ENCODE measurements at regions not wholly inside any gene's neighbourhood (a gene's known extent, or its start where the extent isn't known, plus 50 kb on each side); places are given as distances from the start of the nearest gene placed in this dataset.

DNA sequence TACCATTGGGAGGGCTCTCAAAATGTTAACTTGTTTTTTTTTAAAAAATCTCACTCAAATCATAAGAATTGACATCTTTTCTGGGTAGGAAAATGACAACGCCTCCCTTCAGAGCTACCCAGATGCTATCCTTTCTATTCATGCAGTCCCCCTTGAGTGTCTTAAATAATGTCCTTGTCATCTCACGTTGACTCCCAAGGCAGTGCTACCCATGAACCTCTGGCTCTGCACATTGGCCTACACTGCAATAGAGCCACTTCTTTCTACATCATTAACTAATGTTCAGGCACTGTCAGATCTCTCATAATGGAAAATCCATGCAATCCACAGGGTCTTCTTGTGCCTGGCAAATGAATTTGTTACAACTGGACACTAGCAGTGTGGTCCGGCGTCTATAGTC lies 569.8 kb upstream of the ZFHX3 start:
- no peaks in the 10 kb centered on the region for H3K9me3 ChIP-seq (replicated peaks; ENCODE audit: low read length)
- no peak overlapping the region for H3K9ac ChIP-seq (ENCODE audit: low read depth, low read length)
- no peak overlapping the region for H3K4me3 ChIP-seq (ENCODE audit: low read length)
- no peaks in the 10 kb centered on the region for H3K4me1 ChIP-seq (ENCODE audit: control insufficient read depth, insufficient read depth, low read length)
- H3K36me3 ChIP-seq (ENCODE audit: insufficient read depth, low read length) = no peaks in the 10 kb centered on the region
- H3K27me3 ChIP-seq (ENCODE audit: control insufficient read depth, insufficient read depth, low read length) = peaks cover 14% of the 10 kb centered on the region
- no peak overlapping the region for H3K4me2 ChIP-seq (ENCODE audit: low read length)

DNA sequence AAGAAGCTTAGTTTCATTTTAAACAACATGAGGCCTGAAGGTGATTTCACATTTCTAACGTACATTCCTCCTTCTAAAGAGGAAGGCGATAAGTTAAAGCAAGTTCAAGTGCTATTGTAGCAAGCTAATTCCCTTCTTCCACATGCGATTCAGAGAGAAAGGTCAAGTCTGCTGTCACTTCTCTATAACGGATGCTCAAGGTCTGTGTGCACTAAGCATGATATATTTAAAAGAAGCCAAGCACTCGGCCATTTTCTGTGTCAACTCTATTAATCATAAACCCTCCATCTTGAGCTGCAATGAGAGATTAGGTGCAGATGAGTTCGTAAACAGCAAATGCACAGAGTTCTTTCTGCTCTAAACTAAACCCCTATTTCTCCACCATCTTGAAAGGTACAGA lies 568.8 kb upstream of the ZFHX3 start:
- Histone ChIP-seq H3K36me3 (ENCODE audit: insufficient read depth, low read length) (no peaks in the 10 kb centered on the region), H3K4me1 (ENCODE audit: control insufficient read depth, insufficient read depth, low read length) (no peaks in the 10 kb centered on the region), H3K9me3 (replicated peaks; ENCODE audit: low read length) (no peaks in the 10 kb centered on the region), H3K4me3 (ENCODE audit: low read length) (no peak overlapping the region), H3K4me2 (ENCODE audit: low read length) (no peak overlapping the region), H3K9ac (ENCODE audit: low read depth, low read length) (no peak overlapping the region), H3K27me3 (ENCODE audit: control insufficient read depth, insufficient read depth, low read length) (peaks cover 23% of the 10 kb centered on the region)

DNA sequence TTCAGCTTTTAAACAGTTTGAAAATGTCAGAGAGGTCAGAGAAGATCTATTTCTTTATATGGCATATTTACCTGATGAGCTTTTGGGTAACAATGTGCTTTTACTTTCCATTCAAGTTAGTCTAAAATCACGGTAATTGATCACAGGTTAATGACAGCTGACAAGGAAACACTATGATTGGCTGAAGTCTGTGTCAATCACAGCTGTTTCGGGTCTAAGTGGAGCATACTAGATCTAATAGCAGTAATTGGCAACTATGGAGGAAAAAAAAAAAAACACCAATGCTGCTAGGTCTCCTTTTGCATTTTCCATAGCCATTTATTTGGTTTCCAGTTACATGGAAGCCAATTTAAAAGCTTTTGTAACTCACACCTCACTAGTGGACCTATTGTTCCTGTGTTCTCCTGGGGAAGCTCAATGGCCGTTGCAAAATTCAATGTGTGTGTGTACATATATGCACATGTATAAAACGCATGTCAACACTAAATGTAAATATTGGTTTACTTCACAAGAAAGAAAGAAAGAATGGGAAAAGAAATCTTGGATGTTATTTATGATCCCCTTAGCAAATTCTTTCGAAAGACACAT lies 568.3 kb upstream of the ZFHX3 start:
- H3K36me3 ChIP-seq (ENCODE audit: insufficient read depth, low read length) = no peaks in the 10 kb centered on the region
- no peaks in the 10 kb centered on the region for H3K9me3 ChIP-seq (replicated peaks; ENCODE audit: low read length)
- no peak overlapping the region for H3K9ac ChIP-seq (ENCODE audit: low read depth, low read length)

DNA sequence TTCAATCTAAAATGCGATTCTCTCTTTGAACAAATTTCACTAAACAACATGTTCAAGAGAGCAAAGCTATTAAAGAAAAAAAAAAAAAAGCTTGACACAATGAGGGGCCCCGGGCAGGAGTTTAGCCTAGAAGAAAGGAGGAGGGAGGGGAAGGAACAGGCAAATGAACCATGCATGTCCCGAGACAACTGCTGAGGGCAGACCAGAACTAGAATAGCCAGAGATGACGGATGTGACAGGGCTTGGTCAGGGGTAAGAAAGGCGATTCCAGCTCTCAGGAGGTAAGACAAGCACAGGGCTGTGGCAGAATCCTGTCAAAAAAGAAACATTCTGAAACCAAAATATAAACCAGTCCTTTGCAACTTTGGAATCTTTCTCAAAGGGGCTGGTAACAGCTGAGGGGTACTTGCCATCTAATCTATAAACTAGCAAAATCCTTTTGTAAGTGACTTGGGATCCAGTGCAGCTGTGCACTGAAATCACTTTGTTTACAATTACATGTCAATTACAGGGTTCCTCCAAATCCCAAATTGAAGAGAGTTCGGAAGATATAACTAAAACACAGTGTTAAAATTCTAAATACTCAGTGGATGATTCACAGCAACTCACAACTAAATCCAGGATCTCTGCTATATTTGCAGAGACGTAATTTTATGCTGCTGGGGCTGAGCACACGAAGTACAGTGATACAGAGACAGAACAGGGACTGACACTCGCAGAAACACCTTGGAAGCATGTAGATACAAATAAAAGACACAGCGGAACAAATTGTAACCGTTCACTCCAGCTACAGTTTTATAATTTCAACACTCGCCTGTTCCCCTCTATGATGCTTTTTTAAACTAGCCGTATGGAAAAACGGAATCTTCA lies 567.4 kb upstream of the ZFHX3 start:
- Histone ChIP-seq H3K4me3 (ENCODE audit: low read length) (no peak overlapping the region), H3K9me3 (replicated peaks; ENCODE audit: low read length) (no peaks in the 10 kb centered on the region), H3K4me1 (ENCODE audit: control insufficient read depth, insufficient read depth, low read length) (no peaks in the 10 kb centered on the region), H3K36me3 (ENCODE audit: insufficient read depth, low read length) (no peaks in the 10 kb centered on the region), H3K4me2 (ENCODE audit: low read length) (no peak overlapping the region), H3K27me3 (ENCODE audit: control insufficient read depth, insufficient read depth, low read length) (peaks cover 34% of the 10 kb centered on the region), H3K9ac (ENCODE audit: low read depth, low read length) (no peak overlapping the region)

More for the DNA sequence above, 568.3 kb upstream of the ZFHX3 start:
- peaks cover 25% of the 10 kb centered on the region for H3K27me3 ChIP-seq (ENCODE audit: control insufficient read depth, insufficient read depth, low read length)
- no peak overlapping the region for H3K4me2 ChIP-seq (ENCODE audit: low read length)
- H3K4me3 ChIP-seq (ENCODE audit: low read length) = no peak overlapping the region
- H3K4me1 ChIP-seq (ENCODE audit: control insufficient read depth, insufficient read depth, low read length) = no peaks in the 10 kb centered on the region

GRCh38 chr16:73614131-73614530 lies 566.2 kb upstream of the ZFHX3 start:
- H3K9me3 ChIP-seq (replicated peaks; ENCODE audit: low read length) = no peaks in the 10 kb centered on the region
- H3K36me3 ChIP-seq (ENCODE audit: insufficient read depth, low read length) = no peaks in the 10 kb centered on the region
- H3K4me2 ChIP-seq (ENCODE audit: low read length) = no peak overlapping the region
- H3K27me3 ChIP-seq (ENCODE audit: control insufficient read depth, insufficient read depth, low read length) = peaks cover 43% of the 10 kb centered on the region
- no peaks in the 10 kb centered on the region for H3K4me1 ChIP-seq (ENCODE audit: control insufficient read depth, insufficient read depth, low read length)
- H3K9ac ChIP-seq (ENCODE audit: low read depth, low read length) = no peak overlapping the region
- H3K4me3 ChIP-seq (ENCODE audit: low read length) = no peak overlapping the region

GRCh38 chr16:73610605-73611156 lies 562.8 kb upstream of the ZFHX3 start:
- Histone ChIP-seq H3K4me1 (ENCODE audit: control insufficient read depth, insufficient read depth, low read length) (no peaks in the 10 kb centered on the region), H3K27me3 (ENCODE audit: control insufficient read depth, insufficient read depth, low read length) (peaks cover 44% of the 10 kb centered on the region), H3K4me2 (ENCODE audit: low read length) (no peak overlapping the region), H3K4me3 (ENCODE audit: low read length) (no peak overlapping the region), H3K9ac (ENCODE audit: low read depth, low read length) (no peak overlapping the region), H3K36me3 (ENCODE audit: insufficient read depth, low read length) (no peaks in the 10 kb centered on the region), H3K9me3 (replicated peaks; ENCODE audit: low read length) (no peaks in the 10 kb centered on the region)

DNA sequence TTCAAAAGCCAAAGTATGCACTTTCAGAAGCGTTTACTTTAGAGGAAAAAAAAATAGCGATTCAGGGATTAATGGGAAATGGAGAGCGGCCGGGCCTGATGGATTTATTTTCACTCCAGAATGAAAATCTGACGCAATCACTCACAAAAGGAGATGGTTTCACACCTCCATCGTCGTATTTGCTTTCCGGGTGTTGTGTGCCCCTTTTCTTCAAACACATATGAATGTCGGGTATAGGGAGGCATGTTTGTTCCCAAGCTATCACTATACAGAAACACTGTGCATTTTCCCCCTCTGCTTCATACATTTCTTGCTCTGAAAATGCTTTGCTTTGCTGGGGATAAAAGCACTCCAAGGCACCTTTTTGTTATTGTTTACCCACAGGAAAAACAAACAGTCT lies 562.2 kb upstream of the ZFHX3 start:
- Histone ChIP-seq H3K9me3 (replicated peaks; ENCODE audit: low read length) (no peaks in the 10 kb centered on the region), H3K4me1 (ENCODE audit: control insufficient read depth, insufficient read depth, low read length) (no peaks in the 10 kb centered on the region), H3K36me3 (ENCODE audit: insufficient read depth, low read length) (no peaks in the 10 kb centered on the region), H3K27me3 (ENCODE audit: control insufficient read depth, insufficient read depth, low read length) (peaks cover 39% of the 10 kb centered on the region), H3K4me2 (ENCODE audit: low read length) (no peak overlapping the region), H3K9ac (ENCODE audit: low read depth, low read length) (no peak overlapping the region), H3K4me3 (ENCODE audit: low read length) (no peak overlapping the region)

DNA sequence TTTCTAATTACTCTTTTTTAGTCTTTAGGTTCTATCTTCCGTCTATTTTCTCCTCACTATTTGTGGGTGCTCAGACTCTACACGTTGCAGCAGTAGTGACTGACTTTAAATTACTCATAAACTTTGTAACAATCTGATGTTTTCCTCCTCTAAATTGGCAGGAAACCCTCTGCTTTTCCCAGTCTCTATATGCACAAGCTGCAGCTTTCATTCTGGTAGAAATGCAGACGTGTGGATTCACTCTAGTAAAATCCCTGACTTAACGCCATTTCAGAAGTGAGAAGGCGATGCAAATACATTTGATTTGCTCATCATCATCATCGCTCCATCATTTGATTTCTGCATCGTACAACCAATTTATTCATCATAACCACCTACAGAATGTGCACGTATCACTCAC lies 561.0 kb upstream of the ZFHX3 start:
- H3K36me3 ChIP-seq (ENCODE audit: insufficient read depth, low read length) = no peaks in the 10 kb centered on the region
- no peak overlapping the region for H3K4me3 ChIP-seq (ENCODE audit: low read length)
- H3K9ac ChIP-seq (ENCODE audit: low read depth, low read length) = no peak overlapping the region
- H3K4me2 ChIP-seq (ENCODE audit: low read length) = no peak overlapping the region
- peaks cover 36% of the 10 kb centered on the region for H3K27me3 ChIP-seq (ENCODE audit: control insufficient read depth, insufficient read depth, low read length)
- H3K9me3 ChIP-seq (replicated peaks; ENCODE audit: low read length) = no peaks in the 10 kb centered on the region
- no peaks in the 10 kb centered on the region for H3K4me1 ChIP-seq (ENCODE audit: control insufficient read depth, insufficient read depth, low read length)

DNA sequence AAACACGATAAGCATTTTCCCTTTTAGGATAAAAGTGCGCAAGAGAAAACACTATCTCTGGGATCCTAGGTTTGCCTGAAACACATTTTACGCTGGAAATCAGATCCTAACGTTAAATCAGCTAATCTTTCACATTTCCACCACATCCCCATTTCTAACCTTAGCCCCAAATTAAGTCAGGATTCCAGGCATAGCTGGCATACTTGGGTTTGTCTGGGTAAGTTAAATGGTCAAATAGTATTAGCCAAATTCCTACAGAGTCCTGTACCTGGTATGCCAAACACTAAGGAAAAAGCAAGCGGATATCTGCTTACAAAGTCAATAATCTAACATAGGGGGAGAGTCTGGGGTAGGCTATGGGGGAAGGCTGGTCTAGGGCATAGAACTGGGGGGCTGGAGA lies 557.4 kb upstream of the ZFHX3 start:
- H3K27me3 ChIP-seq (ENCODE audit: control insufficient read depth, insufficient read depth, low read length) = peaks cover 15% of the 10 kb centered on the region
- no peak overlapping the region for H3K4me3 ChIP-seq (ENCODE audit: low read length)
- no peaks in the 10 kb centered on the region for H3K36me3 ChIP-seq (ENCODE audit: insufficient read depth, low read length)
- no peak overlapping the region for H3K9ac ChIP-seq (ENCODE audit: low read depth, low read length)
- no peaks in the 10 kb centered on the region for H3K4me1 ChIP-seq (ENCODE audit: control insufficient read depth, insufficient read depth, low read length)
- H3K9me3 ChIP-seq (replicated peaks; ENCODE audit: low read length) = no peaks in the 10 kb centered on the region
- H3K4me2 ChIP-seq (ENCODE audit: low read length) = no peak overlapping the region

GRCh38 chr16:73601911-73602310 lies 554.0 kb upstream of the ZFHX3 start:
- Histone ChIP-seq H3K9ac (ENCODE audit: low read depth, low read length) (no peak overlapping the region), H3K4me1 (ENCODE audit: control insufficient read depth, insufficient read depth, low read length) (no peaks in the 10 kb centered on the region), H3K4me3 (ENCODE audit: low read length) (no peak overlapping the region), H3K36me3 (ENCODE audit: insufficient read depth, low read length) (no peaks in the 10 kb centered on the region), H3K4me2 (ENCODE audit: low read length) (no peak overlapping the region), H3K27me3 (ENCODE audit: control insufficient read depth, insufficient read depth, low read length) (no peaks in the 10 kb centered on the region), H3K9me3 (replicated peaks; ENCODE audit: low read length) (no peaks in the 10 kb centered on the region)

GRCh38 chr16:73599870-73600269 lies 551.9 kb upstream of the ZFHX3 start:
- no peaks in the 10 kb centered on the region for H3K27me3 ChIP-seq (ENCODE audit: control insufficient read depth, insufficient read depth, low read length)
- no peaks in the 10 kb centered on the region for H3K9me3 ChIP-seq (replicated peaks; ENCODE audit: low read length)
- H3K9ac ChIP-seq (ENCODE audit: low read depth, low read length) = no peak overlapping the region
- H3K36me3 ChIP-seq (ENCODE audit: insufficient read depth, low read length) = no peaks in the 10 kb centered on the region
- H3K4me1 ChIP-seq (ENCODE audit: control insufficient read depth, insufficient read depth, low read length) = no peaks in the 10 kb centered on the region
- no peak overlapping the region for H3K4me3 ChIP-seq (ENCODE audit: low read length)
- no peak overlapping the region for H3K4me2 ChIP-seq (ENCODE audit: low read length)

GRCh38 chr16:73599351-73599750 lies 551.4 kb upstream of the ZFHX3 start:
- Histone ChIP-seq H3K9ac (ENCODE audit: low read depth, low read length) (no peak overlapping the region), H3K36me3 (ENCODE audit: insufficient read depth, low read length) (no peaks in the 10 kb centered on the region), H3K4me3 (ENCODE audit: low read length) (no peak overlapping the region), H3K4me1 (ENCODE audit: control insufficient read depth, insufficient read depth, low read length) (no peaks in the 10 kb centered on the region), H3K27me3 (ENCODE audit: control insufficient read depth, insufficient read depth, low read length) (no peaks in the 10 kb centered on the region), H3K4me2 (ENCODE audit: low read length) (no peak overlapping the region), H3K9me3 (replicated peaks; ENCODE audit: low read length) (no peaks in the 10 kb centered on the region)
